GM10248 (cell line): ENCODE measurements at regions not wholly inside any gene's neighbourhood (a gene's known extent, or its start where the extent isn't known, plus 50 kb on each side); places are given as distances from the start of the nearest gene placed in this dataset.

Experiments used
- CTCF ChIA-PET: fragments of 300-600 bp; sonication (Branson Sonifier 250); formaldehyde crosslinking; extraction: SDS; loops from one replicate; lab custom pipeline; 2021; ENCODE audit warnings: antibody characterized with exemption; lab: Yijun Ruan, JAX
- POLR2A ChIA-PET: fragments of 350-650 bp; sonication (Branson Sonifier 250); formaldehyde crosslinking; extraction: SDS; loops from one replicate; lab custom pipeline; 2020; ENCODE audit warnings: antibody characterized with exemption; lab: Yijun Ruan, JAX
- DNase-seq: peaks from one replicate; pipeline ENCODE4 v3.0.0; 2012; ENCODE audit errors: extremely low spot score
- TF ChIP-seq, protein P1 (sequence below): IDR thresholded peaks from 2 replicates; pipeline ENCODE4 v1.5.1; 2012; ENCODE audit warnings: mild to moderate bottlenecking, low read depth; ENCODE audit errors: extremely low read depth, missing control alignments, control extremely low read depth

DNA sequence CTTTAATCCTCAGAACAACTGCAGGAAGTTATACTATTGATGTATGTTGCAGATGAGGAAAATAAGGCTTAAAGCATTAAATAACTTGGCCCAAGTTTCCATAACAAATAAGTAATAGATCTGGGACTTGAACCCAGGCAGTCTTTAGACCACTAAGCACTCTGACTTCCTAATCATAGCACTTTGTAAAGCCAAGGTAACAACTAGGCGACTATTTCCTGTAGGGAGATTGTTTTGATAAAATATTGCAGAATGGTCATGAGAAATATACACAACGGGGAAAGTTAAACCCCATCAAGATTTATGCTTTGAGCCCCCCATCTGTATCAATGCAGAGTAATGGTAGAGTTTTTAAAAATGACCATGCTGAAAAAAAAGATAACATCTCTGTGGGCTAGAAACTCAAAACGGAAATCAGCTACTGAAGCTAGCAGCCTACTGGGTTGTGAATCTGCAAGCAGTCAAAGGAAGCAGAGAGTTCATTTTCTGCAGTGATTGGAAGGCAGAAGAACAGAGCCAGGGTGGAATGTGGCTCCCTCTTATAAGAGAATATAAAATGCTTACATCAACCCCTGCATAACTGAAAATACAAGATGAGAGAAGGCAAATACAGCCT is 111.2 kb upstream of the OLIG2 start:
- TF ChIP-seq, protein P1, sequence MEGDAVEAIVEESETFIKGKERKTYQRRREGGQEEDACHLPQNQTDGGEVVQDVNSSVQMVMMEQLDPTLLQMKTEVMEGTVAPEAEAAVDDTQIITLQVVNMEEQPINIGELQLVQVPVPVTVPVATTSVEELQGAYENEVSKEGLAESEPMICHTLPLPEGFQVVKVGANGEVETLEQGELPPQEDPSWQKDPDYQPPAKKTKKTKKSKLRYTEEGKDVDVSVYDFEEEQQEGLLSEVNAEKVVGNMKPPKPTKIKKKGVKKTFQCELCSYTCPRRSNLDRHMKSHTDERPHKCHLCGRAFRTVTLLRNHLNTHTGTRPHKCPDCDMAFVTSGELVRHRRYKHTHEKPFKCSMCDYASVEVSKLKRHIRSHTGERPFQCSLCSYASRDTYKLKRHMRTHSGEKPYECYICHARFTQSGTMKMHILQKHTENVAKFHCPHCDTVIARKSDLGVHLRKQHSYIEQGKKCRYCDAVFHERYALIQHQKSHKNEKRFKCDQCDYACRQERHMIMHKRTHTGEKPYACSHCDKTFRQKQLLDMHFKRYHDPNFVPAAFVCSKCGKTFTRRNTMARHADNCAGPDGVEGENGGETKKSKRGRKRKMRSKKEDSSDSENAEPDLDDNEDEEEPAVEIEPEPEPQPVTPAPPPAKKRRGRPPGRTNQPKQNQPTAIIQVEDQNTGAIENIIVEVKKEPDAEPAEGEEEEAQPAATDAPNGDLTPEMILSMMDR = no peak
- POLR2A ChIA-PET = no interaction called here
- DNase-seq = no peak
- CTCF ChIA-PET = interaction anchor here (1.3 to 1.5 kb wide), 3 partner anchors 7 to 35 kb away, joined by 3 to 5 read pairs (median 4); no protein-coding TSS in a partner anchor

DNA sequence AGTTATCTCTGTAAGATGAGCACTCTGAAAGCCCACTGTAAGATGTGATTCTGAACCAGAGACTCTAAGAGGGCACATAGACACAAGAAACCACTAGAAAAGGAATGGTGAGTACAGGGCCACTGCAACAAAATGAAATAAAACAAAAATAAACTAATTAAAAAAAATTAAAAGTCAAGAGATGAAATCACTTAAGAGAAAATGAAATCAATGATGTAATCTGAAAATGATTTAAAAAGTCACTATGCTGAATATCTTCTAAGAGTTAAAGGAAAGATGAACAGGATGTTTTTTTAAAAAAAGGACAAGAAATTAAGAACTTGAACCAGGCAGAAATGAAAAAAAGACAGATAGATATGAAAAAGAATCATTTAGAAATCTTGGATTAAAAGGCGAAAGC is 110.6 kb upstream of the OLIG2 start:
- POLR2A ChIA-PET = no interaction called here
- CTCF ChIA-PET = interaction anchor here (1.3 to 1.5 kb wide), 3 partner anchors 8 to 34 kb away, joined by 3 to 5 read pairs (median 4); no protein-coding TSS in a partner anchor
- TF ChIP-seq, protein P1 = no peak
- DNase-seq = no peak

DNA sequence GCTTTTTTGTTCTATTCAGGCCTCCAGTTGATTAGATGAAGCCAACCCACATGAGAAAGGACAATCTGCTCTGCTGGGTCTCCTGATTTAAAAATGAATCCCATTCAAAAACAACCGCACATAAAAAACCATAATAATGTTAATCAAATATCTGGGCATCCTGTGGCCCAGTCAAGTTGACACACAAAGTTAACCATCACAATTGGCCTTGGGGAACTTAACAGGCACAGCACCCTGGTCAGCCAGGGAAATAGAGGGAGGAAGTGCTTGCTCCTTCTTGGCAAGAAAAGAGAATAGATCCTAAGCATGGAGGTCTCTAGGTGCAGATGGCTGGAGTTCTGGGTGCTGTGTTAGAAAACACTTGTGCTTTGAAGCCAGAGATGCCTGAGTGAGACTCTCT is 109.6 kb upstream of the OLIG2 start:
- ChIA-PET POLR2A (no interaction called here), CTCF (interaction anchor here (0.9 to 1.5 kb wide), 4 partner anchors 9 to 315 kb away, joined by 3 to 5 read pairs (median 4); no protein-coding TSS in a partner anchor)
- DNase-seq = no peak
- TF ChIP-seq, protein P1 = no peak

DNA sequence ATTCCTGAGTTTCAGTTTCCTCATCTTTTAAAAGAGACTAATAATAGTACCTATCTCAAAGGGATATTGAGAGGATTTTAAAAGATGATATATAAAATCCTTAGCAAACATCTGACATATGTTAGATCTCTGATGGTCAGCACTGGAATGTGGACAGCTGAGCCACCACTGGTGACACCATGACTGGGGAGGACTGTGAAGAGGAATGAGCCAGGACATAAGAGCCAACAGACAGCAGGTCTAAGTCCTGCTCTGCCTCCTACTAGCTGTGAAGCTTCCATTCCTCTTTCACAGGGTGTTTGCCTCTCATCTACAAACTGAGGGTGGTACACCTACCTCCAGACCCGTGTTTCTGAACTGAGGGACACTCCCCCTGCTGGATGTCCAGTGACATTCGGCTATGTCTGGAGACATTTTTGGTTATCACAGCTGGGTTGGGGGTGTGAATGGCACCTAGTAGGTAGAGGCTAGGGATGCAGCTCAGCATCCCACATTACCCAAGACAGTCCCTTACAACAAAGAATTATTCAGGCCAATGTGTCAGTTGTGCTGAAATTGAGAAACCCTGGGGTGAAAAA is 109.1 kb upstream of the OLIG2 start:
- DNase-seq = no peak
- POLR2A ChIA-PET = no interaction called here
- CTCF ChIA-PET = interaction anchor here (0.9 to 1.0 kb wide), 2 partner anchors 156 to 316 kb away, joined by 3 read pairs; no protein-coding TSS in a partner anchor
- TF ChIP-seq, protein P1 = no peak

DNA sequence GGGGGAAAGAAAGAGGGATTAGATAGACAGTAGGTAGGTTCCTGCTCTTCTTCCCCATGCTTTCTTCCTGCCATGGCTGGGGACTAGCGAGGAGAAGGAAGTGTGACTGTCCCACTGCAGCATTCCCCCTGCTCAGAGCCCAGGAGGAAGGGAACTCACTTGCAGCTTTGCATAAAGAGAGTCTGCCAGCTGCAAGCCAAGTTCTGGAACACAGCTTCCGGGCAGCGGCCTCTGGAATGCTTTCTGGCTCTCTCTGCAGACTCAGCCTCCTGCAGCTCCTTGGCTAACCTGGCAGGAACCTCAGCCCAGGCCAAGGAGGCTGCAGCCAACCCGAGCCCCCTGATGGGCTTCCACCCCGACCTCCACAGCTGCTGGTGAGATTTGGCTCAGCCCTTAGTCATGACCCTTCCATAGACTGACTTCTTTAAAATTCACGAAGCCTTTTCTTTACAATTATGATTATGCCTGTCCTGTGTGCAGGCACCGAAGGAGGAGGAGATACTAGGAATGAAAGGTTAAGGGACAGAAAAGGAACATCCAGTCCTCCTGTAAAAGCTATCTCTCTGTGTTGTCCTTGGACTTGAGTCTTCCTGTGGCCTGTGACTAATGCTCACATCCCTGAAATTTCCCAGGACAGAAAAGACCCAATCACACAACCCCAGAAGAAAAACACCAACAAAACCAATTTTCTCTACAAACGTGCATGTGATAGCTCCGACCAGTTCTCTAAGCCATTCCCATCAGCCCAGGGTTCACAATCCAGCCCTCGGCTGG is 108.2 kb upstream of the OLIG2 start:
- TF ChIP-seq, protein P1 = no peak
- DNase-seq = no peak
- POLR2A ChIA-PET = no interaction called here
- CTCF ChIA-PET = interaction anchor here (0.7 to 1.2 kb wide), 4 partner anchors 11 to 155 kb away, joined by 3 read pairs; no protein-coding TSS in a partner anchor

DNA sequence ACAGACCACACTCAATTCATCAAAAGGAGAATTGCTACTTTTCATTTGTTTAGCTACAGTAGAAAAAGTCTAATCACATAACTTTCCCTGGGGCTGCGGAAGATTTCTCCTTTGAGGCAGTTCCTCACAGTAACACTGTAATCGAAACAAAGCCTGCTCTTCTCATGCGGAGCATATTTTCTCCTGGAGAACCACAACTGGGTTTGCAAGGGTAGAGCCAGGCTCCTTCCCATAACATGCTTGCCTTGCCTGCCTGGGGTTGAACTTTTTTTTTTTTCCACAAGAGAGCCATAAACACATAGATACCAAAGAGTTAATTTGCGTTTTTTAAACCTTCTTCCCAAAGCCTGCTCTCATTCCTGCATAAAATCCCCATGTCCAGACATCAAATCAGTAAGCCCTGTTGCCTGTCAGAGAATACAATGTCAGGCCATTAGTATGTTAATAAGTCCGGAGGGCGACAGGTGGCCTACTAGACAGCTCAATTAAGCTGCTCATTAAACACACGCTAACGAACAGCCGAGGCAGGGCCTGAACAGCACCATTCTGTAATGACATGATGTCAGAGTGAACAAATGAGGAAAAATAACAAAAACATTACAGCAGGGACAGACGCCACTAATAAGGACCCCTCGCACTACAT is 107.1 kb upstream of the OLIG2 start:
- CTCF ChIA-PET = interaction anchor here (0.7 to 3.3 kb wide), 2 partner anchors 20 to 208 kb away, joined by 3 to 21 read pairs; no protein-coding TSS in a partner anchor
- POLR2A ChIA-PET = no interaction called here
- no peak for DNase-seq
- TF ChIP-seq, protein P1 = no peak
